Lung (tissue), 11 donors: ENCODE measurements at regions not wholly inside any gene's neighbourhood (a gene's known extent, or its start where the extent isn't known, plus 50 kb on each side); places are given as distances from the start of the nearest gene placed in this dataset.

Source experiments
- ATAC-seq: fragments of 200-7000 bp; cut with Tn5 transposase; one replicate; pipeline ENCODE4 v1.9.1; 2020; ENCODE audit warnings: moderate number of reproducible peaks; ENCODE audit not compliant: insufficient read depth, low FRiP score
- DNase-seq, 3 donors: peaks; one replicate each; pipeline ENCODE4 v3.0.0-alpha.2; 2013 to 2017
- H3K27ac ChIP-seq, 2 donors: one replicate each; pipeline ENCODE4 v1.5.1; 2013; ENCODE audit warnings: mild to moderate bottlenecking in 2 of 2, moderate library complexity in 2 of 2, control low read depth in 1 of 2, inconsistent platforms in 1 of 2, low read depth in 1 of 2, low read length in 1 of 2
- H3K27me3 ChIP-seq, 3 donors: one replicate each; pipeline ENCODE4 v1.5.1; 2013; ENCODE audit warnings: low read length in 2 of 3; ENCODE audit not compliant: control insufficient read depth in 3 of 3, insufficient read depth in 3 of 3
- H3K36me3 ChIP-seq, 4 donors: one replicate each; pipeline ENCODE4 v1.5.1; 2013; ENCODE audit warnings: low read length in 4 of 4, mild to moderate bottlenecking in 1 of 4, moderate library complexity in 1 of 4; ENCODE audit not compliant: control insufficient read depth in 4 of 4, insufficient read depth in 4 of 4
- H3K4me1 ChIP-seq, 5 donors: one replicate each; pipeline ENCODE4 v1.5.1; 2013; ENCODE audit warnings: low read length in 5 of 5, mild to moderate bottlenecking in 2 of 5, moderate library complexity in 1 of 5; ENCODE audit not compliant: control insufficient read depth in 5 of 5, insufficient read depth in 5 of 5
- H3K4me3 ChIP-seq: one replicate; pipeline ENCODE4 v1.5.1; 2013; ENCODE audit warnings: mild to moderate bottlenecking, control low read depth, moderate library complexity
- H3K9ac ChIP-seq, 2 donors: one replicate each; pipeline ENCODE4 v1.5.1; 2013; ENCODE audit warnings: low read length in 2 of 2, control low read depth in 1 of 2; ENCODE audit not compliant: insufficient read depth in 1 of 2
- H3K9me3 ChIP-seq, 4 donors: one replicate each; pipeline ENCODE4 v1.5.1; 2013; ENCODE audit warnings: low read length in 3 of 4, mild to moderate bottlenecking in 1 of 4, moderate library complexity in 1 of 4; ENCODE audit not compliant: control insufficient read depth in 4 of 4, insufficient read depth in 3 of 4
- CTCF ChIP-seq: IDR thresholded peaks from 2 replicates; pipeline ENCODE4 v1.5.1; 2012; ENCODE audit warnings: mild to moderate bottlenecking; ENCODE audit errors: control extremely low read depth, extremely low read depth
- WGBS, 2 donors: extraction: QIAGEN DNeasy Blood & Tissue Kit; methylation state at CpG; one replicate each; pipeline ENCODE4 v1.1.7; 2013; 5-methylcytosine and 5-hydroxymethylcytosine counted together
- donor health status: control.
- donor health status: control.
- donor health status: Bipolar disorder and iron deficiency.
- donor health status: healthy.
- donor health status: DM: yes; HTN: yes; CAD: no.

- no peak for TF ChIP-seq CTCF
- peak in 1 of 3 donors; percentile 2 for DNase-seq
- 89 to 94% methylated on average over 9 of the region's 9 CpGs for WGBS, 2 donors
- Histone ChIP-seq H3K27me3 (peaks cover 0 to 11% (median under 1%) of the 10 kb centered on the region in 3 donors), H3K27ac (no peak overlapping the region), H3K9me3 (peaks cover 0 to 4% (median 0%) of the 10 kb centered on the region in 4 donors), H3K4me3 (no peak overlapping the region), H3K4me1 (peaks cover 0 to 8% (median 1%) of the 10 kb centered on the region in 5 donors), H3K36me3 (no peaks in the 10 kb centered on the region), H3K9ac (no peak overlapping the region)
- no peak for ATAC-seq
Observed at GRCh38 chr9:135334953-135335460, 144.6 kb upstream of the PPP1R26 start.

GRCh38 chr9:135335691-135336181 lies 143.8 kb upstream of the PPP1R26 start:
- no peak for TF ChIP-seq CTCF
- Histone ChIP-seq H3K4me1 (peaks cover 0 to 15% (median 2%) of the 10 kb centered on the region in 5 donors), H3K9me3 (peaks cover 0 to under 1% (median 0%) of the 10 kb centered on the region in 4 donors), H3K4me3 (no peak overlapping the region), H3K27me3 (peaks cover 0 to 14% (median 2%) of the 10 kb centered on the region in 3 donors), H3K9ac (no peak overlapping the region), H3K27ac (no peak overlapping the region), H3K36me3 (no peaks in the 10 kb centered on the region)
- WGBS, 2 donors = 89 to 90% methylated on average over 14 of the region's 14 CpGs
- DNase-seq (peak in 1 of 3 donors; percentile 7), ATAC-seq (no peak)

GRCh38 chr9:135336722-135337527 lies 142.7 kb upstream of the PPP1R26 start:
- Histone ChIP-seq H3K4me3 (no peak overlapping the region), H3K9ac (no peak overlapping the region), H3K36me3 (no peaks in the 10 kb centered on the region), H3K4me1 (peaks cover 0 to 18% (median 2%) of the 10 kb centered on the region in 5 donors), H3K27me3 (peaks cover 0 to 12% (median 2%) of the 10 kb centered on the region in 3 donors), H3K27ac (no peak overlapping the region), H3K9me3 (no peaks in the 10 kb centered on the region)
- 88 to 89% methylated on average over 23 of the region's 23 CpGs for WGBS, 2 donors
- ATAC-seq = no peak
- TF ChIP-seq CTCF = no peak
- DNase-seq = peak in 1 of 3 donors; percentile 8
